ENCODE measurements at regions not wholly inside any gene's neighbourhood (a gene's known extent, or its start where the extent isn't known, plus 50 kb on each side); places are given as distances from the start of the nearest gene placed in this dataset.

DNA sequence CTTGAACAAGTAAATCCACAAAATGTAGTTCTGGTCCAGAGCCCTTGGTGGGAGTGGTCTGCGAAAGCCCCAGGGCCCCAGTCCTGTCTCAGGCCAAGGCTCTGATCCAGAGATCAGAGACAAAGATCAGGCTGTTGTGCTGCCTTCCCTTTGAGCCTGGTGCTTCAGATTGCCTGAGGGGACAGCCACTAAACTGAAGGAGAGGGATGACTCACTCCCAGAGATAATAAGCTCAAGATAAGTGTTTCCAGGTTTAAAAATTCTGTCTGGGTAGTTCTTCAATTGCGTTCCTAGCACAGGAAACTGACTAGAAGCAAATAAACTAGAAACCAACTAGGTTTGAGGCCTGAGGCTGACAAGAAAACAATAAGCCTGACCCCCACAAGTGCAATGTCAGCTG, 190.2 kb downstream of the RAMP3 start:
- Histone ChIP-seq H3K4me3 (replicated peaks in 1 of 3; ENCODE audit: low read depth in 2 of 3, low read length in 3 of 3) (no peak overlapping the region), H4K20me1 (ENCODE audit: insufficient read depth, low read length) (no peaks in the 10 kb centered on the region), H3K79me2 (ENCODE audit: insufficient read depth, low read length) (no peaks in the 10 kb centered on the region), H3K4me2 (replicated peaks; ENCODE audit: extremely low read depth, low read length, poor library complexity, severe bottlenecking) (no peak overlapping the region), H3K9ac (ENCODE audit: insufficient read depth, low read length, poor library complexity, severe bottlenecking) (no peak overlapping the region), H2AFZ (ENCODE audit: insufficient read depth, low read depth, low read length, poor library complexity, severe bottlenecking) (no peak overlapping the region), H3K9me3 (replicated peaks in 1 of 2; ENCODE audit: control insufficient read depth in 1 of 2, insufficient read depth in 1 of 2, low read length in 2 of 2) (no peaks in the 10 kb centered on the region), H3K36me3 (replicated peaks in 1 of 2; ENCODE audit: control insufficient read depth in 1 of 2, insufficient read depth in 2 of 2, low read length in 2 of 2) (no peaks in the 10 kb centered on the region), H3K27ac (ENCODE audit: low read depth in 1 of 2, low read length in 2 of 2) (no peak overlapping the region), H3K4me1 (ENCODE audit: control insufficient read depth in 1 of 2, insufficient read depth in 2 of 2, low read length in 2 of 2) (no peaks in the 10 kb centered on the region), H3K27me3 (ENCODE audit: control insufficient read depth in 2 of 2, insufficient read depth in 2 of 2, low read length in 2 of 2) (no peaks in the 10 kb centered on the region)
- Mint-ChIP-seq H3K4me3 (no peak overlapping the region), H3K9me3 (peaks cover 0 to 3% (median 1%) of the 10 kb centered on the region in 7 donors), H3K27ac (no peak overlapping the region), H3K4me1 (no peaks in the 10 kb centered on the region), H3K27me3 (ENCODE audit: low read depth in 3 of 3) (peaks cover under 1 to 4% (median 2%) of the 10 kb centered on the region in 3 donors), H3K36me3 (no peaks in the 10 kb centered on the region)
- DNase-seq: no peak
- intact Hi-C loops (cut with micrococcal nuclease): no loop called here
- 100% methylated on average over 1 of the region's 2 CpGs for WGBS (ENCODE audit: insufficient coverage)
- TF ChIP-seq, protein P1, sequence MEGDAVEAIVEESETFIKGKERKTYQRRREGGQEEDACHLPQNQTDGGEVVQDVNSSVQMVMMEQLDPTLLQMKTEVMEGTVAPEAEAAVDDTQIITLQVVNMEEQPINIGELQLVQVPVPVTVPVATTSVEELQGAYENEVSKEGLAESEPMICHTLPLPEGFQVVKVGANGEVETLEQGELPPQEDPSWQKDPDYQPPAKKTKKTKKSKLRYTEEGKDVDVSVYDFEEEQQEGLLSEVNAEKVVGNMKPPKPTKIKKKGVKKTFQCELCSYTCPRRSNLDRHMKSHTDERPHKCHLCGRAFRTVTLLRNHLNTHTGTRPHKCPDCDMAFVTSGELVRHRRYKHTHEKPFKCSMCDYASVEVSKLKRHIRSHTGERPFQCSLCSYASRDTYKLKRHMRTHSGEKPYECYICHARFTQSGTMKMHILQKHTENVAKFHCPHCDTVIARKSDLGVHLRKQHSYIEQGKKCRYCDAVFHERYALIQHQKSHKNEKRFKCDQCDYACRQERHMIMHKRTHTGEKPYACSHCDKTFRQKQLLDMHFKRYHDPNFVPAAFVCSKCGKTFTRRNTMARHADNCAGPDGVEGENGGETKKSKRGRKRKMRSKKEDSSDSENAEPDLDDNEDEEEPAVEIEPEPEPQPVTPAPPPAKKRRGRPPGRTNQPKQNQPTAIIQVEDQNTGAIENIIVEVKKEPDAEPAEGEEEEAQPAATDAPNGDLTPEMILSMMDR (IDR thresholded peaks at IDR 0.05): no peak

DNA sequence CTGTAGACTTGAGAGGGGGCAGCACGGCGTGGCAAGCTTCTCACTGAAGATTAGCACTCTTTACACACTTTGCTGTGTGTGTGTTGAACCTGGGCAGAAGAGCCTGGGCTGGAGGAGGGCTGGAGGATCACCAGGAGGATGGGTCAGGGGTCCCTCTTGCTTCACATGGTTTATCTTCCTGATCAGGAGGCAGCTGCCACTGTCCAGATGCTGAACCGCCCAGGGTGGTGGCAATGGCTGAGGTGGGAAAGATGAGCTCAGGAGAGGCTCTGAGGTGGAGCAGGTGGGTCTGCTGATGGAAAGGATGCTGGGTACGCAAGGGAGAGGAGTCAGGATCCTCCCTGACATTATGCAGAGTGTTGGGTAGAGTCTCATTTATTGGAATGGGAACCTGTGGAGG, 191.5 kb downstream of the RAMP3 start:
- Histone ChIP-seq H3K79me2 (ENCODE audit: insufficient read depth, low read length) (no peaks in the 10 kb centered on the region), H3K36me3 (replicated peaks in 1 of 2; ENCODE audit: control insufficient read depth in 1 of 2, insufficient read depth in 2 of 2, low read length in 2 of 2) (no peaks in the 10 kb centered on the region), H3K9ac (ENCODE audit: insufficient read depth, low read length, poor library complexity, severe bottlenecking) (no peak overlapping the region), H2AFZ (ENCODE audit: insufficient read depth, low read depth, low read length, poor library complexity, severe bottlenecking) (no peak overlapping the region), H3K4me1 (ENCODE audit: control insufficient read depth in 1 of 2, insufficient read depth in 2 of 2, low read length in 2 of 2) (no peaks in the 10 kb centered on the region), H3K4me3 (replicated peaks in 1 of 3; ENCODE audit: low read depth in 2 of 3, low read length in 3 of 3) (no peak overlapping the region), H3K27ac (ENCODE audit: low read depth in 1 of 2, low read length in 2 of 2) (no peak overlapping the region), H3K4me2 (replicated peaks; ENCODE audit: extremely low read depth, low read length, poor library complexity, severe bottlenecking) (no peak overlapping the region), H3K9me3 (replicated peaks in 1 of 2; ENCODE audit: control insufficient read depth in 1 of 2, insufficient read depth in 1 of 2, low read length in 2 of 2) (no peaks in the 10 kb centered on the region), H4K20me1 (ENCODE audit: insufficient read depth, low read length) (no peaks in the 10 kb centered on the region), H3K27me3 (ENCODE audit: control insufficient read depth in 2 of 2, insufficient read depth in 2 of 2, low read length in 2 of 2) (peaks cover 0 to under 1% of the 10 kb centered on the region in 2 donors)
- 95% methylated on average over 2 of the region's 4 CpGs for WGBS (ENCODE audit: insufficient coverage)
- intact Hi-C loops (cut with micrococcal nuclease): no loop called here
- Mint-ChIP-seq H3K27ac (no peak overlapping the region), H3K27me3 (ENCODE audit: low read depth in 3 of 3) (peaks cover 0 to 2% (median 2%) of the 10 kb centered on the region in 3 donors), H3K36me3 (no peaks in the 10 kb centered on the region), H3K4me1 (no peaks in the 10 kb centered on the region), H3K4me3 (no peak overlapping the region), H3K9me3 (peaks cover 0 to 3% (median 0%) of the 10 kb centered on the region in 7 donors)
- TF ChIP-seq, protein P1 (IDR thresholded peaks at IDR 0.05): no peak
- DNase-seq: no peak
